GM13977 (cell line): ENCODE measurements at regions not wholly inside any gene's neighbourhood (a gene's known extent, or its start where the extent isn't known, plus 50 kb on each side); places are given as distances from the start of the nearest gene placed in this dataset.

ENCODE experiments used
- DNase-seq: peaks from one replicate; pipeline ENCODE4 v3.0.0; 2012; ENCODE audit warnings: low spot score
- CTCF ChIP-seq: IDR thresholded peaks from 2 replicates; pipeline ENCODE4 v1.5.1; 2012; ENCODE audit warnings: mild to moderate bottlenecking, control low read depth; ENCODE audit not compliant: insufficient read depth; ENCODE audit errors: extremely low read depth, missing control alignments
- in situ Hi-C: fragments of 300-500 bp; cut with MboI; formaldehyde crosslinking; loops from one replicate; pipeline ENCODE4 v1.12.0; 2022; ENCODE audit warnings: low sequenced_read_pairs, low pct_unique_long_range_greater_than_20kb, mixed read lengths, inconsistent platforms; ENCODE audit not compliant: unreplicated experiment

DNA sequence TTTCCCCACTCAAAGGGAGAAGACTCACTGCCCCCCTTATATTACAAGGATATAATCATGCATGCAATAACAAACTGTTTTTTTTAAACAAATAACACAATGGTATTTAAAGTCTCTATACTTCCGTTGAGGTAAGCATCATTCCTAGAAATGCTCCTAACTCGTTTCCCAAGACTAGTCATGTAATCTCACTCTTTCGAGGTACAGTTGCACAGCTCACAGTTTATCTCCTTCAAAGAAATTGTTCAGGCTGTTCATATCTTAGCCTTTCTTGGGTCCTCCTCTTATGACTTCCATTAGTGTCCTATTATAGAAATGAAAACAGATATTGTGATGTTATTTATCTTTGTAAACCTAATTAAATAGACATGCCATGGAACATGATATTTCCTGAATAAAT lies 705.0 kb downstream of the KCNT2 start:
- no peak for TF ChIP-seq CTCF
- in situ Hi-C loops: no loop called here
- DNase-seq: no peak

DNA sequence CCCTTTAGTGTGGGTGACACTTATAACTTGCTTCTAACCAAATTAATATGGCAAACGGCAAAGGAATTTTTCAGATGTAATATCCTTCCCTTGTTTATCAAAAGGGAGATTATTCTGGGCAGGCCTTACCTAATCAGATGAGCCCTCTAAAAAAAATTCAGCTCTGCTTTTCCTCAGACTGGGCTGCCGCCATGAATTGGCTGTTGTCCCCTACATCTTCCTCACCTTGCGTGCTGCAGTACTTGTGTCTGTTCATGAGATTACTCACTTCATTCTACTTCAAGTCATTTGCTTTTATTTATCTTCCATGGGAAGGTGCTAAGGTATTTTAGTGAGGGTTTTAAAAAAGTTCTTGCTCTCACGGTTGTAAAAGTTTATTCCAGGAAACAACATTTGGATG lies 705.5 kb downstream of the KCNT2 start:
- DNase-seq: no peak
- in situ Hi-C loops: no loop called here
- TF ChIP-seq CTCF: no peak

DNA sequence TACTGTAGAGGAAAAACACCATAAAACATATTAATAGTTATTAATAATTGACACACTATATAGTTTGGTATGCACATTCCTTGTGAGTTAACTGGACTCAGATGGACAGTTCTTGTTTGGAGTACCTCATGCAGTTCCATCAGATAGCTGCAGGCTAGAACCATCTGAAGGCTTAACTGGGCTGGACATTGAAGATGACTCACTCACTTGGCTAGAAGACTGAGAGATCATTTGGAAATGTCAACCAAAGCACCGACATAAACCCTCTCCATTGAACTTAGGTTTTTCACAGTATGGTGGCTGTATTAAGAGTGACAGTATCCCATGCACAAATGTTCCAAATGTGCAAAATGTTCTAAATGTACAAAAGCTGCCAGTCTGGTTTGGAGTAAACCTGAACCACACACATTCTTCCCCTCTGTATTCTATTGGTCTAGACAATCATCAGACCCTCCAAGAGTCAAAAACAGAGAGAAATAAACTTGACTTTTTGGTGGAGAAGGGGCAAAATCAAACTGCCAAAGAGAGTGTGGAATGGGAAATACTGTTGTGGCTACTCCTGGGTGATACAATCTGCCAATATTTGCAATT lies 708.4 kb downstream of the KCNT2 start:
- TF ChIP-seq CTCF: no peak
- in situ Hi-C loops: no loop called here
- DNase-seq: no peak

GRCh38 chr1:195898924-195899323 lies 709.3 kb downstream of the KCNT2 start:
- TF ChIP-seq CTCF: no peak
- DNase-seq: no peak
- in situ Hi-C loops: no loop called here

DNA sequence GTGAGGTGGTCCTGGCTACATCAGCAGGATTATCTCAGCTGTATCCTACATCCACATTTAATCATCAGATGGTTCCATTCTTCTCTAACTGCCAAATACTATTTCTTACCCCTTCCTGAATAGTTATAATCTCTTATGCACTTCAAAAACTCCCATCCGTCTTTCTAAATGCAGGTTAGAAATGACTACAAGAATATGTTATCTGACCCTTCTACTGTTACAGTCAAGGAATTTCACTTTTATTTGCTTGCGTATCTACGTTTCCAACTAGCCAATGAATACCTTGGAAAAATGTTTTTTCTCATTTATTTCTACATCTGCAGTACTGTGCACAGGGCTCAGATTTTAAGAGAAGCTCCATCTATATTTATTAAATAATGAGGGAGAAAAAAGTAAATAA lies 709.9 kb downstream of the KCNT2 start:
- in situ Hi-C loops: no loop called here
- DNase-seq: no peak
- TF ChIP-seq CTCF: no peak

- in situ Hi-C loops: no loop called here
- DNase-seq: no peak
- no peak for TF ChIP-seq CTCF
Observed at GRCh38 chr1:195897076-195897475, 711.2 kb downstream of the KCNT2 start.

DNA sequence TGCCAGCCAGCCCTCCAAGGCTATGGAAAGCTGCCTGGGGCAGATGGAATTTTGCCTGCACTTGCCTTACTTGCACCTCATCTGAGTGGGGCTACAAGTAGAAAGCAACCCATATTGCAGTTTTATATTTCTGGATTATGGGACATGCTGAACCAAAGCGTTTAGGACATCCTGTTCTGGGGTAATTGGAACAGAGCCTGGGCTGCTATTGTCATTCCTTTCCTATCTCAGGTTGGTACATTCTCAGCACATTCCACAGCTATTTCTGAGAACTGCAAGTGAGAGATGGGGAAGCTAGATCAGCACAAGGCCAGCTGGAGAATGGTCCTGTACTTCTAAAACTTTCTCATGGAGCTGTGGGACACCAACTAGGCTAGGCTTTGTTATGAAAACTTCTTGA lies 713.8 kb downstream of the KCNT2 start:
- no peak for DNase-seq
- TF ChIP-seq CTCF: no peak
- in situ Hi-C loops: no loop called here
